Activated CD8-positive, alpha-beta T cell treated with anti-CD3 and anti-CD28 coated beads, Interleukin-2, amount 10 ng/mL, durations not matched to agents 7 days and 5 days (primary cell): ENCODE measurements at regions not wholly inside any gene's neighbourhood (a gene's known extent, or its start where the extent isn't known, plus 50 kb on each side); places are given as distances from the start of the nearest gene placed in this dataset.
A peak's percentile ranks its signal among the peaks of the same experiment; 100 is the strongest.
"Not testable (repeated sequence)": the region's sequence is repeated elsewhere in the genome, so short reads cannot be mapped to it uniquely, and the experiment has no call there.

Source experiments
- ATAC-seq: fragments of 150-1000 bp; cut with Tn5 transposase; one replicate; pipeline ENCODE4 v1.10.0; 2021; ENCODE audit warnings: moderate library complexity
- CTCF ChIA-PET: fragments of 350-600 bp; sonication (Branson Sonifier 250); formaldehyde crosslinking; loops from one replicate; lab custom pipeline; 2021; ENCODE audit warnings: antibody characterized with exemption; lab: Charles Lee
- POLR2A ChIA-PET: fragments of 350-600 bp; sonication (Branson Sonifier 250); formaldehyde crosslinking; loops from one replicate; lab custom pipeline; 2021; ENCODE audit warnings: antibody characterized with exemption; lab: Charles Lee
- DNase-seq: peaks from one replicate; pipeline ENCODE4 v3.0.0-alpha.2; 2020
- H3K27ac Mint-ChIP-seq: one replicate; pipeline ENCODE4 v1.8.0; 2021; ENCODE audit warnings: mild to moderate bottlenecking, mixed read lengths
- H3K27me3 Mint-ChIP-seq: one replicate; pipeline ENCODE4 v1.8.0; 2021; ENCODE audit warnings: low read depth, mixed read lengths
- H3K36me3 Mint-ChIP-seq: one replicate; pipeline ENCODE4 v1.8.0; 2021; ENCODE audit warnings: low read depth, mixed read lengths
- H3K4me1 Mint-ChIP-seq: one replicate; pipeline ENCODE4 v1.8.0; 2021; ENCODE audit warnings: low read depth, mixed read lengths
- H3K4me3 Mint-ChIP-seq: one replicate; pipeline ENCODE4 v1.8.0; 2021; ENCODE audit warnings: mild to moderate bottlenecking, mixed read lengths
- H3K9me3 Mint-ChIP-seq: one replicate; pipeline ENCODE4 v1.8.0; 2022; ENCODE audit warnings: mixed read lengths; ENCODE audit not compliant: insufficient read depth

- ChIA-PET CTCF (no interaction called here), POLR2A (no interaction called here)
- Mint-ChIP-seq H3K36me3 (no peaks in the 10 kb centered on the region), H3K27ac (no peak overlapping the region), H3K4me3 (no peak overlapping the region), H3K4me1 (no peaks in the 10 kb centered on the region), H3K9me3 (no peaks in the 10 kb centered on the region), H3K27me3 (peaks cover 2% of the 10 kb centered on the region)
- ATAC-seq (no peak), DNase-seq (no peak)
Observed at GRCh38 chr5:90279091-90279490, 130.5 kb downstream of the CETN3 start.

GRCh38 chr5:90274216-90274615 lies 135.3 kb downstream of the CETN3 start:
- Mint-ChIP-seq H3K27me3 (peaks cover 4% of the 10 kb centered on the region), H3K27ac (no peak overlapping the region), H3K36me3 (no peaks in the 10 kb centered on the region), H3K4me3 (no peak overlapping the region), H3K4me1 (no peaks in the 10 kb centered on the region), H3K9me3 (no peaks in the 10 kb centered on the region)
- no peak for ATAC-seq
- no peak for DNase-seq
- ChIA-PET CTCF (interaction anchor here (1.7 kb wide), 1 partner anchor 9 kb away, joined by 4 read pairs; no protein-coding TSS in a partner anchor), POLR2A (no interaction called here)

GRCh38 chr5:90267646-90268045 lies 141.9 kb downstream of the CETN3 start:
- ChIA-PET POLR2A (no interaction called here), CTCF (no interaction called here)
- no peak for ATAC-seq

GRCh38 chr5:90265545-90265857 lies 144.1 kb downstream of the CETN3 start:
- no peaks in the 10 kb centered on the region for H3K9me3 Mint-ChIP-seq
- H3K4me1 Mint-ChIP-seq, result no peaks in the 10 kb centered on the region
- DNase-seq, result no peak
- H3K27ac Mint-ChIP-seq, result no peak overlapping the region
- no peak overlapping the region for H3K4me3 Mint-ChIP-seq
- no peak for ATAC-seq
- ChIA-PET POLR2A (no interaction called here), CTCF (interaction anchor here (0.6 to 5.1 kb wide), 11 partner anchors 10 to 1540 kb away, joined by 3 to 62 read pairs (median 3); partner anchors contain the start of gene LYSMD3)
- no peaks in the 10 kb centered on the region for H3K36me3 Mint-ChIP-seq
- peaks cover 4% of the 10 kb centered on the region for H3K27me3 Mint-ChIP-seq

More at GRCh38 chr5:90267646-90268045, 141.9 kb downstream of the CETN3 start:
- Mint-ChIP-seq H3K36me3 (no peaks in the 10 kb centered on the region), H3K9me3 (no peaks in the 10 kb centered on the region), H3K4me3 (no peak overlapping the region), H3K4me1 (no peaks in the 10 kb centered on the region), H3K27me3 (peaks cover 3% of the 10 kb centered on the region), H3K27ac (no peak overlapping the region)
- no peak for DNase-seq

- ATAC-seq, result peak; percentile 57
- no peak overlapping the region for H3K4me3 Mint-ChIP-seq
- H3K9me3 Mint-ChIP-seq, result no peaks in the 10 kb centered on the region
- no peaks in the 10 kb centered on the region for H3K36me3 Mint-ChIP-seq
- no peaks in the 10 kb centered on the region for H3K4me1 Mint-ChIP-seq
- H3K27me3 Mint-ChIP-seq, result peaks cover 4% of the 10 kb centered on the region
- peak; percentile 60 for DNase-seq
- ChIA-PET CTCF (interaction anchor here (0.6 to 5.1 kb wide), 11 partner anchors 9 to 1539 kb away, joined by 3 to 62 read pairs (median 3); partner anchors contain the start of gene LYSMD3), POLR2A (no interaction called here)
- H3K27ac Mint-ChIP-seq, result no peak overlapping the region
Observed at GRCh38 chr5:90264689-90265544, 144.6 kb downstream of the CETN3 start.

GRCh38 chr5:90263102-90263820 lies 146.3 kb downstream of the CETN3 start:
- no peak for DNase-seq
- Mint-ChIP-seq H3K27me3 (peaks cover 3% of the 10 kb centered on the region), H3K9me3 (no peaks in the 10 kb centered on the region), H3K4me3 (no peak overlapping the region), H3K4me1 (no peaks in the 10 kb centered on the region), H3K36me3 (no peaks in the 10 kb centered on the region), H3K27ac (no peak overlapping the region)
- ChIA-PET CTCF (interaction anchor here (0.6 to 5.1 kb wide), 2 partner anchors 171 to 1534 kb away, joined by 4 to 62 read pairs; no protein-coding TSS in a partner anchor), POLR2A (no interaction called here)
- ATAC-seq, result no peak

GRCh38 chr5:90251447-90251846 lies 158.1 kb downstream of the CETN3 start:
- POLR2A ChIA-PET, result no interaction called here
- CTCF ChIA-PET, result no interaction called here
- no peaks in the 10 kb centered on the region for H3K27me3 Mint-ChIP-seq
- no peaks in the 10 kb centered on the region for H3K4me1 Mint-ChIP-seq
- H3K36me3 Mint-ChIP-seq, result no peaks in the 10 kb centered on the region
- no peak overlapping the region for H3K4me3 Mint-ChIP-seq
- DNase-seq, result no peak
- no peaks in the 10 kb centered on the region for H3K9me3 Mint-ChIP-seq
- no peak for ATAC-seq
- no peak overlapping the region for H3K27ac Mint-ChIP-seq

GRCh38 chr5:90248640-90249039 lies 160.9 kb downstream of the CETN3 start:
- no peak for ATAC-seq
- no peaks in the 10 kb centered on the region for H3K9me3 Mint-ChIP-seq
- H3K27me3 Mint-ChIP-seq, result no peaks in the 10 kb centered on the region
- H3K36me3 Mint-ChIP-seq, result no peaks in the 10 kb centered on the region
- H3K4me3 Mint-ChIP-seq, result no peak overlapping the region
- H3K4me1 Mint-ChIP-seq, result no peaks in the 10 kb centered on the region
- H3K27ac Mint-ChIP-seq, result no peak overlapping the region
- no peak for DNase-seq
- POLR2A ChIA-PET, result no interaction called here
- CTCF ChIA-PET, result no interaction called here

GRCh38 chr5:90243848-90244247 lies 165.7 kb downstream of the CETN3 start:
- ATAC-seq, POLR2A ChIA-PET, CTCF ChIA-PET: not testable (repeated sequence)

GRCh38 chr5:90233476-90233875 lies 176.1 kb downstream of the CETN3 start:
- ChIA-PET CTCF (no interaction called here), POLR2A (interaction anchor here (0.7 kb wide), 1 partner anchor 182 kb away, joined by 3 read pairs; no protein-coding TSS in a partner anchor)
- no peaks in the 10 kb centered on the region for H3K4me1 Mint-ChIP-seq
- ATAC-seq (no peak), DNase-seq (no peak)
- no peak overlapping the region for H3K4me3 Mint-ChIP-seq
- no peaks in the 10 kb centered on the region for H3K36me3 Mint-ChIP-seq
- H3K27me3 Mint-ChIP-seq, result no peaks in the 10 kb centered on the region
- no peaks in the 10 kb centered on the region for H3K9me3 Mint-ChIP-seq
- H3K27ac Mint-ChIP-seq, result no peak overlapping the region

More at GRCh38 chr5:90243848-90244247, 165.7 kb downstream of the CETN3 start:
- not testable (repeated sequence) for H3K4me1 Mint-ChIP-seq, H3K27ac Mint-ChIP-seq, DNase-seq, H3K36me3 Mint-ChIP-seq, H3K9me3 Mint-ChIP-seq, H3K27me3 Mint-ChIP-seq, H3K4me3 Mint-ChIP-seq

- Mint-ChIP-seq H3K9me3 (no peaks in the 10 kb centered on the region), H3K4me1 (no peaks in the 10 kb centered on the region), H3K4me3 (no peak overlapping the region), H3K27ac (no peak overlapping the region), H3K36me3 (no peaks in the 10 kb centered on the region), H3K27me3 (no peaks in the 10 kb centered on the region)
- ChIA-PET POLR2A (no interaction called here), CTCF (no interaction called here)
- ATAC-seq, result no peak
- no peak for DNase-seq
Observed at GRCh38 chr5:90231688-90232087, 177.9 kb downstream of the CETN3 start.

- no peaks in the 10 kb centered on the region for H3K9me3 Mint-ChIP-seq
- POLR2A ChIA-PET, result interaction anchor here (0.6 kb wide), 1 partner anchor 17 kb away, joined by 3 read pairs; no protein-coding TSS in a partner anchor
- H3K27ac Mint-ChIP-seq, result no peak overlapping the region
- H3K27me3 Mint-ChIP-seq, result no peaks in the 10 kb centered on the region
- CTCF ChIA-PET, result no interaction called here
- no peak overlapping the region for H3K4me3 Mint-ChIP-seq
- ATAC-seq (no peak), DNase-seq (no peak)
- no peaks in the 10 kb centered on the region for H3K4me1 Mint-ChIP-seq
- no peaks in the 10 kb centered on the region for H3K36me3 Mint-ChIP-seq
Observed at GRCh38 chr5:90227683-90228082, 181.9 kb downstream of the CETN3 start.
